ENCODE measurements at regions not wholly inside any gene's neighbourhood (a gene's known extent, or its start where the extent isn't known, plus 50 kb on each side); places are given as distances from the start of the nearest gene placed in this dataset.

GRCh38 chr6:119533603-119534279 lies 184.2 kb upstream of the MAN1A1 start:
- TF ChIP-seq CTCF (IDR thresholded peaks at IDR 0.05) (no peak), POLR2A (IDR thresholded peaks at IDR 0.05) (no peak)

All from uterus (tissue), 2 donors.